Activated naive CD4-positive, alpha-beta T cell (primary cell): ENCODE measurements at regions not wholly inside any gene's neighbourhood (a gene's known extent, or its start where the extent isn't known, plus 50 kb on each side); places are given as distances from the start of the nearest gene placed in this dataset.

ENCODE experiments used
- DNase-seq, 4 experiments: peaks; one replicate each; lab custom pipeline; 2025; lab: John Stamatoyannopoulos, UW

GRCh38 chr10:110414548-110415309 lies 83.0 kb upstream of the DUSP5 start:
- peak; percentile 38 to 85 (median 50) for DNase-seq

GRCh38 chr10:110415809-110416208 lies 81.9 kb upstream of the DUSP5 start:
- no peak for DNase-seq

GRCh38 chr10:110416776-110417711 lies 80.7 kb upstream of the DUSP5 start:
- DNase-seq: no peak

- no peak for DNase-seq
Measured at GRCh38 chr10:110418218-110418617, 79.5 kb upstream of the DUSP5 start.

- DNase-seq: no peak
Measured at GRCh38 chr10:110419265-110419664, 78.4 kb upstream of the DUSP5 start.

GRCh38 chr10:110420401-110421193 lies 77.1 kb upstream of the DUSP5 start:
- no peak for DNase-seq

- DNase-seq: no peak
Measured at GRCh38 chr10:110421512-110422138, 76.1 kb upstream of the DUSP5 start.

- no peak for DNase-seq
Measured at GRCh38 chr10:110422548-110422947, 75.2 kb upstream of the DUSP5 start.

GRCh38 chr10:110423650-110424049 lies 74.1 kb upstream of the DUSP5 start:
- no peak for DNase-seq

- DNase-seq: no peak
Measured at GRCh38 chr10:110425684-110426293, 71.9 kb upstream of the DUSP5 start.

- no peak for DNase-seq
Measured at GRCh38 chr10:110426294-110427181, 71.2 kb upstream of the DUSP5 start.

- no peak for DNase-seq
Measured at GRCh38 chr10:110429301-110429700, 68.4 kb upstream of the DUSP5 start.

GRCh38 chr10:110430340-110431273 lies 67.1 kb upstream of the DUSP5 start:
- no peak for DNase-seq

GRCh38 chr10:110431659-110432058 lies 66.0 kb upstream of the DUSP5 start:
- DNase-seq: no peak

- no peak for DNase-seq
Measured at GRCh38 chr10:110432084-110432483, 65.6 kb upstream of the DUSP5 start.

GRCh38 chr10:110432814-110433565 lies 64.7 kb upstream of the DUSP5 start:
- DNase-seq: no peak

GRCh38 chr10:110433740-110434139 lies 64.0 kb upstream of the DUSP5 start:
- DNase-seq: no peak

GRCh38 chr10:110434489-110435096 lies 63.1 kb upstream of the DUSP5 start:
- no peak for DNase-seq
